ENCODE measurements at regions not wholly inside any gene's neighbourhood (a gene's known extent, or its start where the extent isn't known, plus 50 kb on each side); places are given as distances from the start of the nearest gene placed in this dataset.
"Not testable (repeated sequence)": the region's sequence is repeated elsewhere in the genome, so short reads cannot be mapped to it uniquely, and the experiment has no call there.

DNA sequence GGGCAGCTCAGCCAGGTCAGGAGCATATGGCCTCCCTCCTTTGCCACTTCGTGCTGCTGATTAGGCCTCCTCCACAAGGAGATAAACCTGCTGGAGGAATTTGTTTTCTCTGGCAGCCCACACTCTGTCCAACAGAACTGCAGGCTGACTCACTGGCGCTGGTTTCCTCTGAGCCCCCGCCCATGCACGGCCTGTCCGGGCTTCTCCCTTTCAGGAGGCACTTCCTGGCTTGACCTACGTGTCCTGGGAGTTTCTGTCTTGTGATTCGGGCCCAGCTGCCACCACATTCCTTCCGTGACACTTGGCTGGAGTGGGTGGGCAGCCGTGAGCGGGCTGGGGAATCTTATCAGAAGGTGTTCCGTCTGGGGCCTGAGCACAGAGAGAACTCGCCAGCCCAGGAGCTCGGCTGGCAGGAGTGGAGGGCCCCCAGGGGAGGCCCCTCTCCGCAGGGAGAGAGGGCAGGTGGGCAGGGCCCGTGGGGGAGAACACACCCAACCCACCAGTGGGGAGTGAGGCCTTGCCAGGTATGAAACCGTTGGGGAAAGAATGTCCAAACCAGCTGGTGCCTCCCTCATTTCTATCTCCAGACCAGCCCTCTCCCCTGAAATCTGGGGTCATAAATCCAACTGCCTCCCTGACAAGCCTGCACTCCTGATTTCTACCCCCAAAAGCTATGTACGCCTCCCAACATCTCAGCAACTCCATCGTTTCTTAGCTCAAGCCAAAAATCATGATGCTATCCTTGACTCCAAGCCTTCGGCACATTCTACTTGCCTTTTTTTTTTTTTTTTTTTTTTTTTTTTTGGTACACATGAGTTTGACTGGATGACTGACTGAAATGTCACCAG is 110.6 kb upstream of the MEF2A start:
- DNase-seq = peak in 17 of 56 donors; percentile 16 to 51 (median 32)

DNA sequence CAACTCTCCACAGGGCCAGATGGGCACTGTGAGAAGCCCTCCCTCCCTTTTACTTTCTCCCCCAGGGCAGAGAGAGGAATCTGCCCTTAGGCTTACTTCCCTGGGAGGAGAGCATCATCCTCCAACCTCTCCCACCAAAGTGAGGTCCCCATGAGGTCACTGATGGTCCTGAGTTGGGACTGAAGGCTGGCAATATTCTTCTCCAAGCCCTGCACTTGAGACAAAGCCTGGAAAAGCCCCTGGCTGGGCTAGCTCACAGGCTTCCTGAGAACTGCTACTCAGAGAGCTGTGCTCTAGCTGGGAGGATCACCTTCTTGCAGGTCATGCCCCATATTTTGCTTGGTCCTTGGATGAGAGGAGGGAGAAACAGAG is 110.0 kb upstream of the MEF2A start:
- no peak for DNase-seq

DNA sequence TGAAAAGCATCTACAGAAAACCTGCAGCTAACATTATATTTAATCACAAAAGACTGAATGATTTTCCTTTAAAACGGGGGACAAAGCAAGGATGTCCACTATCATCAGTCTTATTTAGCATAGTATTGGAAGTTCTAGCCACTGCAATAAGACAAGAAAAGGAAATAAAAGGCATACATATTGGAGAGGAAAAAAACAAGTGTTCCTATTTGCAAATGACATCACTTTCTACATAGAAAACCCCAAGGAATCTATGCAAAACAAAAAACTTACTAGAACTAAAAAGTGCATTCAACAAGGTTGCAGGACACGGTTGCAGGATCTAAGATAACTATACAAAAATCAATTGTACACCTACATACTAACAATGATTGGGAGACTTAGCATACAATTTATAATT is 101.6 kb upstream of the MEF2A start:
- no peak for DNase-seq

DNA sequence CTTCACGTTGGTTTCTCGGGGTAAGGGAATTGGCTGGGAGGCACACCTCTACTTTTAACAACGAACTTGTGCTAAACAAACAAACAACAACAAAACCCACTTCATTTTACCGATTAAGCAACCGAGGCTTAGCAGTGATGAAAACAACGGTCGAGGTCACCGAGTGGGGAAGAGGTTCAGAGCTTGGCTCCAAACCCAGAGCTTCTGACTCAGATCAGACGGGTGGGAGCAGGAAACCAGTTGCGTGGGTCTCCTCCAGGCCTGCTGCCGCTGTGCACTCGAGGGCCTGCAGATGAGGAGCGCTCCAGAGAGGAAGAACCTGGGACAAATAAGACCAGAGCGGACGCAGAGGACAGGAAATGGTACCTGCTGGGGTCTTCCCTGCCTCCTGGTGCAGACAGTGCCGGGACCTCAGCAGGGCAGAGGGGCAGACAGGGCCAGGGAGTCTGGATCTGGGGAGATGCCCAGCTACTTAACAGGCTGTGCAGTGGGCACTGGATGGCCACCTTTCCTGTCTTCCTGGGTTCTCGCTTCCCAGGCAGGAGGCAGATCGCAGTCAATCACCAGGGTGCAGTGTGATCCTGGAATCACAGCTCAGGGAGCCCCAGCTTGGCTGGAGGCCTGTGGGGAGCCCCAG is 99.0 kb upstream of the MEF2A start:
- no peak for DNase-seq

DNA sequence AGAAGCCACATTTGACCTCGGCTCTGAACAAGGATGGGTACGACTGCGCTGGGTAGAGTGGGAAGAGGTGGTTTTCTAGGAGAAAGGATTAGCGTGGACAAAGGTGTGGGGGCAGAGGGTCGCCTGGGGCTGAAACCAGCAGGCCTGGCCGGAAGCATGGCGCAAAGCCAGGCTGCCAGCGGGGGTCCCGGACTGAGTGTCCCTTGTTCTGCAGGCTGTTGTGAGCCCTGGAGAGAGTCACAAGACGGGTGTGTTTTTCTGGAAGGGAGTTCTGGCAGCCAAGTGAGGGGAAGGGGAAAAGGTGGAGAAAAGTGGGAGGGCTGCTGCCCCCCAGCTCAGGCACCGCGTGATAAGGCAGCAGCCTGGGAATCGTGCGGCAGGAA is 98.5 kb upstream of the MEF2A start:
- no peak for DNase-seq

DNA sequence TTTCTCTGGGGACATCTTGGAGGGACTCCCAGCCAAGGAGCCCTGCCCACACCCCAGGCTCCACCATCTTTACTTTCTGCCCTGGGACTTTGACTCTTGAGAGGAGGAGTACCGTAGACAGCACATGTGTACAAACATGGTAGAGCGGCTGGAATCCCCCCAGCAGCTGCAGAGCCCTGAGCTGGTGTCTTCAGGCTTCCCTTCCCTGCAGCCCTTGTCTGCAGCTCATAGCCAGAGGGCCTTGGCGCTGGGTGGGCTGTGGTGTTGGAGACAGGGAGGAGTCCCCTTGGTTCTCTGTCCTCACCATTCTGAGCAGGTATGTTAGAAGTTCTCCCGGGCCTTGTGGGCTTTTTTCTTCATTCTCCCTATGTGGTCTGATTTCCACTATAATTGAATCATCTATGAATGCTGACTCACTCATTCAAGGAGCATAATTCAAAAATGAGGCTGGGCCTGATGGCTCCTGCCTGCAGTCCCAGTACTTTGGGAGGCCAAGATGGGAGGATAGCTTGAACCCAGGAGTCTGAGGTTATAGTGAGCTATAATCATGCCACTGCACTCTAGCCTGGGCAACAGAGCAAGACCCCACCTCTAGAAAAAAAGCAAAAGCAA is 97.8 kb upstream of the MEF2A start:
- no peak for DNase-seq

DNA sequence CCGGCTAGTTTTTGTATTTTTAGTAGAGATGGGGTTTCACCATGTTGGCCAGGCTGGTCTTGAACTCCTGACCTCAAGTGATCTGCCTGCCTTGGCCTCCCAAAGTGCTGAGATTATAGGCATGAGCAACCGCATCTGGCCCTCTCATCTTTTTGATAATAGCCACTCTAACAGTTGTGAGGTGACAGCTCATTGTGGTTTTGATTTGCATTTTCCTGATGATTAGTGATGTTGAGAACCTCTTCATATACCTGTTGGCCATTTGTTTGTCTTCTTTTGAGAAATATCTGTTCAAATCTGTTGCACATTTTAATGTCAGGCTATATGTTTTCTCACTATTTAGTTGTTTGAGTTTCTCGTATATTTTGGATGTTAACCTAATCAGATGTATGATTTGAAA is 95.6 kb upstream of the MEF2A start:
- DNase-seq = not testable (repeated sequence)

DNA sequence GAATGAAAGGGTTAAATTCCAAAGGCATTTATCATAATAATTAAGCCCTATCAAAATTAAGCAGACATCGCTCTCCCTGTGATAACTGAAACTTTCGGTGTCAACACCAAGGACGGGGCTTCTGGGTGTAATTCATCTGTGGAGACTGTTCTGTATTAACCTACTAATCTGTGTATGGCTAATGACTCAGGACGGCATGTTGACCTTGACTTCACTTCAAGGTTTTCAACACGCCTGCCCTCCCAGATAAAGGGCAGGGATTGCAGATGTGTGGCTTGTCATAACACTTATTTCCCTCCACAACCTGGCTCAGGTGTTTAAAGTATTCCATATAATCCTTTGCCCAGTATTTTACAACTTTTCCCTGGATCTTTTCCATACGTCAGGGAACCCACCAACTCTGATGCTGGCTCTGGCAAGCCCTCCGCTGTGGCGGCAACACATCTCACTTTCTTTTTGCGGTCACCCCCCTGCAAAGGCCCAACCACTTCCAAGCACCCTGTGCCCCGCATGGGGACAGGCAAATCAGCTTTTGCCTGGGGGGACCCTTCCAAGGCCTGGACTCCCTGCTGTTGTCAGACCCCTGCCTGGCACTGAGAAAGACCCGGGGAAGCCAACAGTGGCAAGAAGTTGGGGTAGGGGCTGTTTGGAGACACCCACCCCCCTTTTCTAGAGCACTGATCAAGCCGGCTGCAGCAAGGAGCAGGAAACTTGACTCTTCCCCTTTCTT is 93.2 kb upstream of the MEF2A start:
- no peak for DNase-seq

DNA sequence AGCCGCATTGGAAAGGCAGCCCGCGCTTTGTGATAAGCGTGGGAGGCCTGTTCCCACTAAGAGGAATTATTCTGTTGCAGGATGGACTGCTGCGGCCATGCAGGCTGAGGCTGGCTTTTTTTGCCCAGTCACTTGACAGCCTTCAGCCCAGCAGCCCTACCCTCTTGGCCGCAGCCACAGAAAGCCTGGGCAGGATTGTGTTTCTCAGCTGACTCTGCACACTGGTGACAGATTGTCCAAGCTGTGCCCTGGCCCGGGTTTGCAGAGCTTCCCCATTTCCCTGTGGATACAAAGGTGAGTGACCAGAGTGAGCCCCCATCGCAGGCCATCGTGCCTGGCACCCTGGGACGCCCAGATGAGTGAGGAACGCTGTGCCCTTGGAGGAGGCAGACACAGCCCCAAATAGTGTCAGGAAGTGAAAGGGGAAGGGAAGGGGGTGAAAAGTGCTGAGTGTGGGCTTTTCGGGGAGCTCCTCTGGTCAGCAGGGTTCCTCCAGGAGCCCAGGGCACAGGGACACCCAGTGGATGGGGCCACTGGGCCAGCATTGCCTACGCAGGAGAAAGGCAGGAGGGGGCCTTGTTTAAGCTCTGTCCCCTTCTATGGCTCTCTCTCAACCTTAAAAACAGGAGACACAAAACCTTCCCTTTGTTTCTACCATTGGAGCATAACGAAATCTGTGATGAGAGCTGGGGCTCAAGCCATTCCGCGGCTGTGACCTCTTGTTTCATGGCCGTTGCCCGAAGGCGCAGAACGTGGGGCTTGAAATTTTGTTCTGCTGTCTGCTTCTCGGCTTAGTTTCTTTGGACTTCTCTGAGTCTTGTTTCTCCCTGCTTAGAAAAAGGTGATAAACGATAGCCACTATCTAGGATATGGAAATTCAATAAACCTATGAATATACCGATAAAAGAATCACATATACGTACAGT is 91.5 kb upstream of the MEF2A start:
- peak in 26 of 56 donors; percentile 18 to 74 (median 38) for DNase-seq

DNA sequence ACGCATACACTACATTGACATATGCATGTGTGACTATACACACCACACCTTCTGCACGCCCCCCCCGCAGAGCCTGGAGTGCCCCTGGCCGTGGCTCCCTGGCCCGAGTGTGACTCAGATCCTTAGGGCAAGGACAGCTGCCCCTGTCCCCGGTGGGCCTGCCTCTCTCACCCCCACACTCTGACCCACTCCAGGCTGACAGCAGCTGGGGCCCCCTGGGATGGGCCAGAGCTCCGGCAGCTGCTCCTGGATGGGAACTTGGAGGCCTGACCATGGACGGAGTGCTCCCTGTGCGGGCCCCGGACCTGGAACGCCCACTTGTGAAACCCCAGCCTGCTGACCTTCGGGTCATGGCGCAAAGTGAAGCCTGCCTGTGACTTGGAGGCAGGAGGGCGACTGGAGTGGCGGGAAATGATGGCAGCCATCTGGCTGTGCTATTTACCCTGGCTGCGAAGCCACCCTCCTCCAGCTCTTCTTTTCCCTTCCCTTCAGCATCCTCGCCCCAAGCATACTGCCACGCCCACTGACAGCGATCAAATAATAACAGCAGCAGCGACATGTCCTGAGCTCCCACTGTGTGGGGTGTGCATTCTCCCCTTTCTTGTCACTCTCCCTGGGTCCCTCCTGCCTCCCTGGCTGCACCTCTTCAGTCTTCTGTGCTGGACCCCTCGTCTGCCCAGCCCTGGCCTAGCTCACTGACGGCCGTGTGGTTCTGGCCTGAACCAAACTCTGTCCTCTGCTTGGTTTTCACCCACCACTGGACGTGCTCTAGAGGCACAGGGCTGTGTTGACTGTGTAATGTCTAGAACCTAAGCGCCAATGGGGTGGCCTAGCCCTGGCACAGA is 90.7 kb upstream of the MEF2A start:
- no peak for DNase-seq

DNA sequence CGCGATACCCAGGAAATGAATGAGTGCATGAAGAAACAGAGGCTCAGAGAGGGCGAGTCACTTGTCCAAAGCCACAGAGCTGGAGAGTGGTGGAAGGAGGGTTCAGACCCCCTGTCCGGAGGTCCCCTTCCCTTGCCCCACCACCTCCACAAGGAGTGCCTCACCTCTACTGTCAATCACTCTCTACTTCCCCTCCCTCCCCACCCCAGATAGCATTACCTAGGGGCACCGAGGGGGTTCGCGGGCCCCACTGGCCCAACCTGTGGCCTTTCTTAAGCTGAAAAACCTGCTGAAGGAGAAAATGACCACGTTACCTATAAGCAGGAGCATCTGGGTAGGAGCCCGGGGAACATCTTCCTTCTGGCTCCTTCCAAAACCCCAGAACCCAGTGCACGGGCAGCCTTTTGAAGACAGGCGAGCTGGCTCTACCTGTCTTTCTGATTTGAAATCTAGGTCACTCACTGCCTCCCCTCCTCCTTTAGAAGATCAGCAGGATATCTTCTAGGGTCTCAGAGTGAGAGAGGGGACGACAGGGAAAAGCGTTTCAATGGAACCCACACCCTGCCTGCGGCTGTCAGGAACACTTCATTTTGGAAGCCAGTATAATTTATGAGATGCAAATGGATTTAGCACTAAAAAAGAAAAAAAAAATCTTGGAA is 89.9 kb upstream of the MEF2A start:
- DNase-seq = no peak

DNA sequence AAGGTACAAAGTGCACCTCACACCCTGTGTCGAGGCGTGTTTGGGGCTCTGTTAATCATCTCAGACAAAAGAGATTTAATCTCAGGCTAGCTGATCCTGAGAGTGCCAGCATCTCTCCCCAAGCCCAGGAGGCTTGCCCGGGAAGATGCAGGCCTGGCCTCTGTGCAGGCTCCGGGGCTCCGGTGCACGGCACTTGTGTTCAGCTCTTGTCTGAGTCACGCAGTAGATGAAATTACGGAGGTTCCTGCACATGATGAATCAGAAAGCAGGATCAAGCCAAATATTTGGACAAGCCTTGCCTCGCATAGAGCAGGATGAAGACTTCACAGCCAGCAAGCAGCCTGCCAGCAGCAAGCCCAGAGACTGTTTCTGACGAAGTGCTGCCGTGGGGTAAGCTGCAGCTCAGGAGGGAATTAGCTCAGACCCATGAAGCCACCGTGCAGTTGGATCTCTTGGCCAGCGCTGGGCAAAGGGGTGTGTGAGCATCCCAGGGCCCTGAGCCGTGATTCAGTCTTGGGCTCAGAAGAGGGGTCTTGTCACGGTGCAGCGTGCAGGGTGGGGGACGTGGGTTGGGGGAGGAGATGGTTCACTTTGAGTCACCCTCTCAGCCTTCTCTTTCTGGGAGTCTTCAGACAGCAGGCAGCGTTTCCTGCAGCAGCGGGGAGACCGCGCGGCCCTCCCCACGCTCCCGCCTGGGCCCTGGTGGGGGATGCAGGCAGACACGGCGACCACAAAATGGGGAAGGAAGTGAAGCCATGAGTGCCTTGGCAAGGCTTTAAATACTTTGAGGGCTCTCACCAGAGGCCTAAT is 89.2 kb upstream of the MEF2A start:
- DNase-seq = peak in 20 of 56 donors; percentile 24 to 65 (median 40)

DNA sequence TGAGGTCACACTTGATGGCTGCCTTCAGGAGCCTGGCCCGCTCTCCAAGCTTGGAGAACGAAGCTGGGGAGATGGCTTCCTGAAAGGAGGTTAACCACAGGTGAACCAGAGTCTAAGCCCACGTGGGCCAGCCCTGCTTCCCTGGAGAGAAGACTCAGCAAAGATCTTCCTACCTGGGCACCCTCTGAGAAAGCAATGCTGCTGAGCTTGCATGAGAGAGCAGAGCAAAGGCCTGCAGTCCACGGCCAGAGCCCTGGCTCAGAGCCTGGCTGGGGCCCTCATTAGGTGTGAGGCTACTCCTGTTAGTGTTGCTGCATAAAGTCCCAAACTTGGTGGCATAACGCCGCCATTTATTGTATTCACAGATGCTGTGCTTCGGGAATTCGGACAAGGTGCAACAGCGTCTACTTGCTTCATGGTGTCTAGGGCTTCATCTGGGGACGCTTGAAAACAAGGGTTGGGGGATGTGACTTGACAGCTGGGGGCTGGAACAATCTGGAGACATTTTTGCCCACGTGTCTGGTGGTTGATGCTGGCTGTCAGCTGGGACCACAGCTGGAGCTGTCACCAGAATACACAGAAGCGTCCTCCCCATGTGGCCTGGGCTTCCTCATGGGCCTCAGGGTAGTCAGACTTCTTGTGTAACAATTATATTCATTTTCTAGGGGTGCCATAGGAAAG is 87.9 kb upstream of the MEF2A start:
- no peak for DNase-seq

DNA sequence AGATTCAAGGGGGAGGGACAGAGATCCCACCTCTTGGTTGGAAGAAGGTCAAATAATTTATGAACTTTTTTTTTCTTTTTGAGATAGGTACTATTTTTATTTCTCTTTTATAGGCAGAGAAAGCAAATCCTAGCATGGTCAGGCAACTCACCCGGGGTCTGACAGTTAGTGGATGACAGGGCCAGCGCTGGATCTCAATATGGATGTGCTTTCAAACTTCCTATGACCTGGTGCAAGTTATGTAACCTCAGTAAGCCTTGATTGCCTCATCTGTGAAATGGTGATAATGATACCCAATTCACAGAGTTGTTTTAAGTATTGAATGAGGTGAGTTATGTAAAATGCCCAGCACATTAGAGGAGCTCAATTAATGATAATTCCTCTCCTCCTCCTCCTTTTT is 86.8 kb upstream of the MEF2A start:
- DNase-seq = no peak

DNA sequence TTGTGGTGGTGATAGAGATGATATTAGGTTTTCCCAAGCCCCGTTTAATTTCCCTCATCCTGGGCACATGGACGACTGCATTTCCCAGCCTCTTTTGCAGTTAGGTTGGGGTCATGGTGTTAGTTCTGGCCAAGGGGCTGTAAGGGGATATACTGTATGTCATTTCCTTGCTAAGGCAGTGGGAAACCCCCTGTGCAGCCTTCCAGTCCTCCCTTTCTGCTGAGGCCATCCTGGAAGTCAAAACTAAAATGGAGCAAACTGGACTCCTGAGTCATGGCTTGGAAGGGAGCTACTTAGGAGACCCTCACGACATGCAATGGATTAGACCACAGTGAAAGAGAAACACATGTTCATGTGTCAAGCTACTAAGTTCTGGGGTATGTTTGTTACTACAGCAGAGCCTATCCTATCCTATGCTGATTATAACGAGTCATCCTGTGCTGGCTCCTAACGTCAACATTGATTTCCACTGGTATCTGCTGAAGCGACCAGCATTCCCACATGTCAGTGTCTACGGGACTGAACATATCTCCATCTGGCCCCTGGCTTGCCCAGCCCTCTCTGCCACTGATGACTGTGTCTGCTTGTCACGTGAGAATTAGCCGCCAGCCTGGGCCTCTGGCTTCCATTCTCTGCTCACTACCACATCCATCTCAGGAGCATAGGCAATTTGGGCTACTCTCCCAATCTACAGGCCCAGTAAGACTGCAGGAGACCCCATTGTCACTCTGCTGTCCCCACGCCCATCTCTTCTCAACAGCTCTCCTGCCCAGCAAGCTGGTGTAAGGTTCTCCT is 85.6 kb upstream of the MEF2A start:
- DNase-seq = no peak

DNA sequence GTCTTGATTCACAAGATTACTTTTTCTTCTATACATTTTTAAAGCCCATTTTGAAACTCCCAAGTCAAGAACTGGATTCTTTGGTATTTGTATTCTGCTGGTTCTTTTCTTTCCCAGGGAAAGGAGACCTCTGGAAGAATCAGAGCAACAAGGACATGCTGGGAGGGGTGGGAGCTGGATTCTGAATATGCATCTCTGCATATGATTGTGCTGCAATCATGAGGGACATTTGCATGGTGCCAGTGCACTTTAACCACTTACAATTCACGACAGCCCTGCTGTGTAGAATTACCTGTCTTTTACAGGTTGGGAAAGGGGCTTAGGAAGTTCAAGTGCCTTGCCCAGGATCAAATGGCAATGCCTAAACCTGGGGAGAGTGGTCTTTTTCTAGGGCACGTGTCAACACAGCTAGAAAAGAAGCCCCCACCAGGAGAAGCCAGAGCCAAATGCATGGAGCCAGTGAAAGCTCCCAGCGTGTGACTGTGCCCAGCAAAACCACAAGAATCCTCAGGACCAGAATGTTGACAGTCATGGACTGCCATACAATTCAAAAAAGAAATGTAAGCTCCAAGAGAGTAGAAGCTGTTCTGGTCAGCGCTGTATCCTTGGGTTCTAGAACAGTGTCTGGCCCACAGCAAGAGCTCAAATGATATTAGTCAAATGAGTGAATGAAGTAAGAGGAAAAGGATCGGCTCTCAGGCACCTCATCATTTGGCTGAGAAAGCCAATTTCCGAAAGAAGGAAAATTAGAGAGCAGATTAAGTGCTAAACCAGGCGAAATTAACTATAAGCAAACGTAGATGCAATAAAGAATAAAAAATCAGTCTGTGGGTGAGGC is 84.5 kb upstream of the MEF2A start:
- DNase-seq = no peak
